Activated CD4-positive, CD25-positive, alpha-beta regulatory T cell treated with anti-CD3 and anti-CD28 coated beads, Interleukin-2, amount 50 U/mL, for 72 hours (primary cell): ENCODE measurements at regions not wholly inside any gene's neighbourhood (a gene's known extent, or its start where the extent isn't known, plus 50 kb on each side); places are given as distances from the start of the nearest gene placed in this dataset.
"Not testable (repeated sequence)": the region's sequence is repeated elsewhere in the genome, so short reads cannot be mapped to it uniquely, and the experiment has no call there.

ENCODE experiments used
- DNase-seq: peaks from one replicate; pipeline ENCODE4 v3.0.0; 2021

DNA sequence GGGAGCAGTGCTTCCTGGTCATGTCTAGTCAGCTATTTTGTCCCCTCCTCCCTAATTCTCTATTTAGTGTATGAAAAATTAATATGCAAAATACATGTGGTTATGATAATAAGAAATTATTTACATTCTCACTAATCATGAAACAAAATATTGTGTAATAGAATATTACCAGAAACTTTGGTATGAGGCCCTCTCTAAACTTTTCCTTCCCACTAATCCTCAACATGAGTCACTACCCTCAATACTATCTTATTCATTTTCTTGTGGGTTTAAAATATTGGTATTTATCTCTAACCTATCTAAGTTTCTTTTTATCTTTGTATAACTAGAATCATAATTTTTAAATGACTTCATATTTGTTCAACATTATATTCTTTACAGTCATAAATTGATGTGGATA lies 545.9 kb upstream of the PTPRD start:
- no peak for DNase-seq

DNA sequence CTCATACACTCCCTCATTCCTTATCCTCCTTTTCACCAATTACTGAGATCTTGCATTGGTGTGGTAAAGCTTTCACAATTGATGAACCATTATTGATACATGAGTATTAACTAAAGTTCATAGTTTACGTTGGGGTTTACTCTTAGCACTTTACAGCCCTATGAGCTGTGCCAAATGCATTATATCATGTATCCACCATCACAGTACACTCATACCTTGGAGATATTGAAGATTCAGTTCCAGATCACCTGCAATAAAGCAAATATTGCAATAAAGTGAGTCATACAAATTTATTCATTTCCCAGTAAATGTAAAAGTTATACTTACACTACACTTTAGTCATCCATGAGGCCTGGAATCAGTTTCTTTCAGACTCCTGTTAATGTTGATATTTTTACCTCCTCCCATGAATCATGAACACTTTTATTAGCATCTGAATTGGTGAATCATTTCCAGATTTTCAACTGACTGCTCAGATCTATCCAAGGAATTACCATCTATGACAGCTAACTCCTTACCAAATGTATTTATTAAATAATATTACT lies 546.6 kb upstream of the PTPRD start:
- DNase-seq = no peak

GRCh38 chr9:11163843-11164242 lies 551.0 kb upstream of the PTPRD start:
- no peak for DNase-seq

DNA sequence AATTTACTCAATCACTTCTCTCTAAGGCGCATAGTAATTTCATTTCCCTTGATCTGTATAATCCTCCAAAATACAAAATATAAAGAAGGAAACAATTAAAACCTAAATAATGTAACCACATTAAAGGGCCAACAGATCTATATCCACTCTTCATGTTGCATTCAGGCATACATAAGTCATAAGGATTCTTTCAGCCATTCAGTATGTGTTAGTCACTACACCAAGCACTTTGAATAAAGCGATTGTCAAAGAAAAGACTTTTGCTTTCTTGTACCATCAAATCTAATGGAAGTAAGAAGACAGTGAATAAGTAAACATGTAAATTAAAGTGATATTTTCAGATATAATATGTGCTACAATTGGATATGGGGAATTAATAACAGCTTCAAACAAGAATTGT lies 569.2 kb upstream of the PTPRD start:
- no peak for DNase-seq

- no peak for DNase-seq
Measured at GRCh38 chr9:11190719-11191118, 577.9 kb upstream of the PTPRD start.

DNA sequence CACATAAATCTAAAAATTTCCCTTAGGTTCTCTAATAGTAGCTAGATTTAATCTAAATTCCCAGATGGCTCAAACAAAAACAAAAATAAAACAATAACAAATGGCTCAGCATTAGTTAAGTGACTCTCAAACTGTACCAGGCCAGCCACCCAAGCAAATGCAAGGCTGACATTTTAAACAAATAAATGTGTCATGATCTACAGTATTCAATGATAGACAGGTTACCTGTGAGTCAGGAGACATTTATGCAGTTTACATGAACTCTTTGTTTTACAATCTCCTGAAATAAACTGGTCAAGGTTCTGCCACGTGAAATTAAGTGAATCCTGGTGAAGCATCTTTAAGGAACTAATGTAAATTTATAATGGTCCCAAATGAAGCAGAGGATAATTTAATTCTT lies 580.2 kb upstream of the PTPRD start:
- no peak for DNase-seq

GRCh38 chr9:11194246-11194645 lies 581.4 kb upstream of the PTPRD start:
- DNase-seq = no peak

DNA sequence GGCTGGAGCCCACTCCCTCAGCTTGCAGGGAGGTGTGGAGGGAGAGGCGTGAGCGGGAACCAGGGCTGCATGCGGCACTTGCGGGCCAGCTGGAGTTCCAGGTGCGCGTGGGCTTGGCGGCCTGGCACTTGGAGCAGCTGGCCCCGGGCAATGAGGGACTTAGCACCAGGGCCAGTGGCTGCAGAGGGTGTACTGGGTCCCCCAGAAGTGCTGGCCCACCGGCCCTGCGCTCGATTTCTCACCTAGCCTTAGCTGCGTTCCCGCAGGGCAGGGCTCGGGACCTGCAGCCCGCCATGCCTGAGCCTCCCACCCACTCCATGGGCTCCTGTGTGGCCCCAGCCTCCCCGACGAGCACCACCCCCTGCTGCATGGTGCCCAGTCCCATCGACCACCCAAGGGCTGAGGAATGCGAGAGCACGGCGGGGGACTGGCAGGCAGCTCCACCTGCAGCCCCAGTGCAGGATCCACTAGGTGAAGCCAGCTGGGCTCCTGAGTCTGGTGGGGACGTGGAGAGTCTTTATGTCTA lies 584.1 kb upstream of the PTPRD start:
- DNase-seq = not testable (repeated sequence)

- DNase-seq = no peak
Measured at GRCh38 chr9:11199335-11199734, 586.5 kb upstream of the PTPRD start.

DNA sequence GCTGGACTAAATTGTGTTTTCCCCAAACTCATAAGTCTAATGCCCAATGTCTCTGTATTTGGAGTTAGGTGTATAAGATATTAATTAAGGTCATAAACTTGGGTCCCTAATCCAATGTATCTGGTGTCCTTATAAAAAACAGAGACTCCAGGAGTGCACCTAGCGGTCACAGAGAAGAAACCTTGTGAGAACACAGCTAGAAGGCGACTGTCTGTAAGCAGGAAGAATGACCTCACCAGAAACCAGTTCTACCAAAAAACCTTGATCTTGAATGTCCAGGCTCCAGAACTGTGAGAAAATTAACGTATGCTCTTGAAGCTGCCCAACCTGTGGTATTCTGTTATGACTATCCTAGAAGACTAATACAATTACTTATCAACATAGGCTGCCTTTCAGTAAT lies 591.7 kb upstream of the PTPRD start:
- no peak for DNase-seq

GRCh38 chr9:11206925-11207324 lies 594.1 kb upstream of the PTPRD start:
- DNase-seq = no peak

DNA sequence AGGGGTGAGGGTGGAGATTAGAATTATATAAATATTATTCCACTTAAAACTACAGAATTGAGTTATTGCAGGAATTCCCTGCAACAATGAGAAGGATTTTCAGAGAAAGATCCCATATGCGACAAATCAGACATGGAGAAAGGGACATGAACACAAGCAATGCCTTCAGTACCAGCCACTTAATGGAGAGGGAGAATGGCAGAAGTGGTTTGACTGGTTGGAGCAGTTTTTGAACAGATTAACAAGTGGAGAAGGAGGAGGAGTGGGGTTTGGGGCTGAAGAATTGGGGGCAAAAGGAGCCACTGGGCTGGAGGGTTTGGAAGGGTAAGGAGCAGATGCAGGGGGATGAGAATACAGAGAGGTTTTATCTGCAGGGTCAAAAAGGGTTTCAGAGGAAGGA lies 620.9 kb upstream of the PTPRD start:
- no peak for DNase-seq

DNA sequence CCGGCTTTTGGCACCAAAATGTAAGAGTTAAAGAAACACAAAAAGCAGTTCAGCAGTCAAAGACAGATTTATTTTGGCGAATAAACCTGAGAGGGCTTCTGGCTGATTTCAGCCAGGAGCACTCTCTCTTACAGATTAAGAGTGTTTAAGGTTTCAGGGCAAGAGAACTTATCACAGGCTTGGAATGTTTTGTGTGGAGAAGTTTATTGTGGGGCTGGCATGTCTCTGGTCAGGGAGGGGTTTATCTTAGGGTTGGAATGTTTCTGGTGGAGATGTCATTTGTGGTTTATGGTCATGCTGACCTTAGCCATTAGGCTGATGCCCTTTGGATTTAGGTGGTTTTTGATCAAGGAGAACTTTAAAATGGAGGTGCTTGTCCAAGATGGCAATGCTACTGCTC lies 622.3 kb upstream of the PTPRD start:
- no peak for DNase-seq

- DNase-seq = no peak
Measured at GRCh38 chr9:11241779-11242178, 629.0 kb upstream of the PTPRD start.

- DNase-seq = no peak
Measured at GRCh38 chr9:11257992-11258391, 645.2 kb upstream of the PTPRD start.

DNA sequence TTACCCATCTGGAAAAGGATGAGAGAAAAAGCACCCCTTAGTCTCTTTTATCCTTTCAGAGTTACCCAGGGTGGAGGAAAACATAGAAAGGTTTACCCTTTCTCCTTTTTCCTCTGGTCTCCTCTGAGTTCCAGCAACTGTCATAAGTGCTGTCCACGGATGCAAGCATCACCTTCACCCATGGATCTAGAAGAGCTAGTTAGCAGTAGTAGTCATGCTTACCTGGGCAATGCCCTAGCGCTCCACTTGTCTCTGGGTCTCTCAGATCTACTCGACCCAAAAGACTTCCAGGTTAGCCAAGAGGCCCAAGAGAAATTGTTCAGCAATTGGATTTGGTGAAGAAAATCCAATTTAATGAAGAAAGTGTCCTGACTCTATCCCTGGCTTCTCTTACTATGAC lies 656.2 kb upstream of the PTPRD start:
- no peak for DNase-seq

DNA sequence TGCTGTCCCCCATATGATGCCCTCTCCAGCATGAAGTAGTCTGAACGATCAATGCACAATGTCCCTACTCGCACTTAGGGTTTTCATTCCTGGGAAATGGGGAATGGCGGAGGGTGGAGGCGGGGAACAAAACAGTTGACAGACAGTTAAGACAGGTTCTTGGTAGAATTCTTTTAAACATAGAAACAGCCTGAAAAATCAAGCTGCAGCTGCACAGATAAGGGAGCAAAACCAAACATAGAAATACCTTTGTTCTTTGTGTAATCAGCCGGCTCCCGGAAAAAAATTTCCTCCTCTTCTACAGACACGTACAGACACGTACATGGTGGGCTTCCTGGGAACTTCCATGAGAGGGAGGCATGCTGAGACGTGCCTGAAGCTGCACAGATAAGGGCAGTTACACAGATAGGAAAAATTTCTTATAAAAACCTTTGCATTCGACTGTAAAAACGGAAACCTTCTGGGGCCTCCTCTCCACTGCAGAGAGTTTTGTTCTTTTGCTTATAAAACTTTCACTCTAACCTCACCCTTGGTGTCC lies 662.4 kb upstream of the PTPRD start:
- DNase-seq = no peak

DNA sequence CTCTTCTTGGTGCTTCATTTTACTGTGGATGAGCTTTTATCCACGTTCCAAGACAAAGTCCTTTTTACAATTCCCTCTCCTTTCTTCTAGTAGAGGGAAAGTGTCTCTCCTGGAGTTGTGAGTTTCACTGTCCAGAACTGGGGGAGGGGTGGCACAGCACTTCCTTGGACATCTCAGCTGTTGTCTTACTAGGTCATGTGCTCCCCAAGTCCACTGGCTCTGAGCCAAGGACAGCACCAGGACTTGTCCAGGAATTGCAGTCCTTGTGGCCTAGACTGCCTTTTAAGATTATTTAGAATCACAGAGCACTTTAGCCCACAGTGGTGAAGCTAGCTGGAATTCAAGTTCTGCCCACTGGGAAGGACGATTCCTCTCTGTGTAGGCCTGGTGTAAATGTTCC lies 700.2 kb upstream of the PTPRD start:
- no peak for DNase-seq

- DNase-seq = no peak
Measured at GRCh38 chr9:11318946-11319345, 706.1 kb upstream of the PTPRD start.

GRCh38 chr9:11319538-11319937 lies 706.7 kb upstream of the PTPRD start:
- no peak for DNase-seq

DNA sequence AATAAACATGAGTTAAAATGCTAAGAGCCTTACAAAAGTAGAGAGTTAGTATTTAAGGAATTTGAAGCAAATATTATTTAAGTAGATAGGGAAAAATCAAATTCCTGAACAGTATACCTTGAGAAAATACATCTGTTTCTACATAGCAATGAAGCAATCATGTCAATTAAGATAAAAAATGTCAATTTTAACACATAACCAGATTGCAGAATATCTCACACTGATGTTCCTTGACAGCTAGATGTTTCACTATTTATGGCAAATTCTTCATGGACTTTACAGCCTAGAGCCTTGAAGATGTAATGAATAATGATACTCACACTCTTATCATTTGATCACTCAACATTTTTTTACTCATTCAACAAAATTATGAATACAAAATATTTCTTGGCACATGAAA lies 708.2 kb upstream of the PTPRD start:
- DNase-seq = no peak

DNA sequence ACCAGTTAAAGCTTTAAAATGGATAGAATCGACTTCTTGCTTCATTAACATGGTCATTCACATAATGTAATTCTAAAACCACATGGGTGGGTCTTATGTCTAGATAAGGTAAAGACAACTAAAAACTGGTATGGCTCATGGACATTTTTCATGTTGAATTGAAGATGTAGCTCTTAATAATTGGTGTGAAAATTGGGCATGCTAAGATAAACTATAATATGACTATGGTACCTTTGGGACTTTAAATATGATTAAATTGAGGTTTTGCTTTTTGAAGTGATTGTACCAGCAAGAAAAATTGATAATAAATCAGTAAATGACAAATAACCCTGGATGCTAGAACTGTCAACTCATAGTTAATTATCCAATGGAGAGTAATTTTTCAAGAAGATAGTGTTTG lies 710.7 kb upstream of the PTPRD start:
- DNase-seq = no peak

- no peak for DNase-seq
Measured at GRCh38 chr9:11326231-11326630, 713.4 kb upstream of the PTPRD start.

- DNase-seq = no peak
Measured at GRCh38 chr9:11328326-11328725, 715.5 kb upstream of the PTPRD start.

DNA sequence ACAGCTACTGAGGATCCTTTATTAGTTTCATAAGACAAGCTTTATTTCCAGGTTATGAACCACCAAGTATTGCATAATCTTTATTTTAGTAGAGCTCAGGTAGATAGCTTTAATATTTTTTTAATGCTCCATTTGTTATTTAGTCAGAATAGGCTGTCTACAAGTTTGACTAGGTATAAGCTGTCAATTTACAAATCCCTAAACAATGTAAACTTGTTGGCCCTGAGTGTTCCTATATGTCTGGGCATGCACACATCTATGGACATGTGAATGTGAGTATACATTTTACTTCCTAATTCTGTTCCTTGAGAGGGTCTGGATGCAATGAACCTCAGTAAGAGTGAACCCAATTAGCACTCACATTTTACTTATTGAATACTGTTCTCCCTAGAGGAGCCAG lies 722.2 kb upstream of the PTPRD start:
- no peak for DNase-seq
